Urinary bladder (tissue), 3 donors: ENCODE measurements at regions not wholly inside any gene's neighbourhood (a gene's known extent, or its start where the extent isn't known, plus 50 kb on each side); places are given as distances from the start of the nearest gene placed in this dataset.
"Not testable (repeated sequence)": the region's sequence is repeated elsewhere in the genome, so short reads cannot be mapped to it uniquely, and the experiment has no call there.

Experiments used
- DNase-seq: peaks from one replicate; pipeline ENCODE4 v3.0.0-alpha.2; 2015; ENCODE audit errors: extremely low spot score
- H3K27ac ChIP-seq: one replicate; pipeline ENCODE4 v1.5.1; 2013; ENCODE audit warnings: low read depth, mild to moderate bottlenecking, moderate library complexity
- H3K36me3 ChIP-seq: one replicate; pipeline ENCODE4 v1.6.1; 2013; ENCODE audit warnings: mild to moderate bottlenecking, moderate library complexity; ENCODE audit not compliant: insufficient read depth
- H3K4me1 ChIP-seq: one replicate; pipeline ENCODE4 v1.6.1; 2013; ENCODE audit warnings: mild to moderate bottlenecking, moderate library complexity; ENCODE audit not compliant: insufficient read depth
- H3K4me3 ChIP-seq: one replicate; pipeline ENCODE4 v1.5.1; 2013; ENCODE audit warnings: low read depth, low read length
- WGBS: extraction: QIAGEN DNeasy Blood & Tissue Kit; methylation state at CpG from one replicate; pipeline ENCODE4 v1.1.7; 2013; 5-methylcytosine and 5-hydroxymethylcytosine counted together
- donor health status: healthy with polysubstance abuse.
- donor health status: healthy.

GRCh38 chr1:30660241-30660640 is 63.1 kb downstream of the MATN1 start:
- no peaks in the 10 kb centered on the region for H3K4me1 ChIP-seq
- no peak overlapping the region for H3K27ac ChIP-seq
- WGBS, result 89% methylated on average over 8 of the region's 8 CpGs
- no peak overlapping the region for H3K4me3 ChIP-seq
- DNase-seq, result no peak
- H3K36me3 ChIP-seq, result no peaks in the 10 kb centered on the region

GRCh38 chr1:30659702-30660101 is 63.7 kb downstream of the MATN1 start:
- DNase-seq, result no peak
- 69% methylated on average over 8 of the region's 8 CpGs for WGBS
- H3K4me3 ChIP-seq, result no peak overlapping the region

GRCh38 chr1:30658375-30658774 is 65.0 kb downstream of the MATN1 start:
- DNase-seq, H3K36me3 ChIP-seq, H3K27ac ChIP-seq, H3K4me3 ChIP-seq, H3K4me1 ChIP-seq: not testable (repeated sequence)
- WGBS, result 84% methylated on average over 4 of the region's 4 CpGs

More at GRCh38 chr1:30659702-30660101, 63.7 kb downstream of the MATN1 start:
- H3K36me3 ChIP-seq, result no peaks in the 10 kb centered on the region
- no peak overlapping the region for H3K27ac ChIP-seq
- H3K4me1 ChIP-seq, result no peaks in the 10 kb centered on the region

DNA sequence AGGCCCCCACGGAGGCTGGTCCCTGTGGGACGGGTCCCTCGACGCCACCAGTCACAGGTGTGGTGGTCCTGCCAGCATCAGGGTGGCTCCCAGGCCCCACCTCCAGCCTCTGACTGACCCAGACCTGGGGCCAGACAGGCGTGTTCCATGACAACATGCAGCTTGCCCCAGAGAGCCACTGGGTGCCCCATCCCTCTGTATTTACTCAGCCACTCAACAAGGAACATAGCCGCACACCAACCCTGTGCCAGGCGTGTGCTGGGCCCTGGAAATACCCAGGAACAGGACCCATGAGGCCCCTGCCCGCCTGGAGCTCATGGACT is 65.4 kb downstream of the MATN1 start:
- no peak for DNase-seq
- Histone ChIP-seq H3K4me3 (no peak overlapping the region), H3K4me1 (no peaks in the 10 kb centered on the region), H3K36me3 (no peaks in the 10 kb centered on the region), H3K27ac (no peak overlapping the region)
- 79% methylated on average over 8 of the region's 8 CpGs for WGBS

DNA sequence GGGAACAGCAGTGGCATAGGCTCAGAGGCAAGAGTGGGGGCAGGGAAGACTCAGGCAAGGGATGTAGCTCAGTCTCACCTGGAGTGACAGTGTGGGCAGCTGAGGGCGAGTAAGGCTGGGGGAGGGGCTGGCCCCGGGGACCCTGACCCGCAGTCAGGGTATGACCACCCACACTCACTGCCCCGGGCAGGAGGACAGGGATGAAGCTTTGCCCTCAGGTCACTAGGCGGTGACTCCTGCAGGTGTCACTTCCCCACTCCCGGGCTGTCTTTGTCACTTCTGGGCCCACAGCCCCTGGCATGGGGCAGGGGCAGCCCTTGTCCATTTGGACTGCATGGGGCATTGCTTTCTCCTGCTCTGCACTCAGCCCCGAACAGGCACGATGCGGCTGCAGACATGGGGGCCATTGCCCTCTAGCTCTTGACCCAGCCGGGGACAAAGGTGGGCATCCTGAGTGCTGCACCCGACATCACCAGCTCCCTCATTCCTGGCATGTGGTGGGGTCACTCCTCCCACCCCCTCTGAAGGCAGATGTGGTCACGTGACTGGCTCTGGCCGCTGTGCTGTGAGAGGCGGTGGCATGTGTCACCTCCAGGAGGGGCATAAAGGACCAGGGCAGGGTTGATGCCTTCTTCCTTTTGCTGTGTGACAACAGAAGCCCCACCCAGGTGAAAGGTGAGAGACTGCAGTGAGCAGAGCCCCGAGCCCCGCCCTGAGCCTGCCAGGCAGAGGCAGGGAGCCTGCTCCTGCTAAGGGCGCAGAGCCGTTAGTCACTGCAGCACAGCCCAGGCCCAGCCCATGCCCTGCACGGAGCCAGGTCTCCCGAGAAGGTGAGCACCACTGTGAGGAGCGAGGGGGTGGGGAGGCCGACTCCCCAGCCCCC is 66.0 kb downstream of the MATN1 start:
- no peaks in the 10 kb centered on the region for H3K36me3 ChIP-seq
- 59% methylated on average over 22 of the region's 22 CpGs for whole genome bisulfite sequencing
- H3K27ac ChIP-seq, result no peak overlapping the region
- DNase-seq, result no peak
- H3K4me1 ChIP-seq, result no peaks in the 10 kb centered on the region
- no peak overlapping the region for H3K4me3 ChIP-seq

DNA sequence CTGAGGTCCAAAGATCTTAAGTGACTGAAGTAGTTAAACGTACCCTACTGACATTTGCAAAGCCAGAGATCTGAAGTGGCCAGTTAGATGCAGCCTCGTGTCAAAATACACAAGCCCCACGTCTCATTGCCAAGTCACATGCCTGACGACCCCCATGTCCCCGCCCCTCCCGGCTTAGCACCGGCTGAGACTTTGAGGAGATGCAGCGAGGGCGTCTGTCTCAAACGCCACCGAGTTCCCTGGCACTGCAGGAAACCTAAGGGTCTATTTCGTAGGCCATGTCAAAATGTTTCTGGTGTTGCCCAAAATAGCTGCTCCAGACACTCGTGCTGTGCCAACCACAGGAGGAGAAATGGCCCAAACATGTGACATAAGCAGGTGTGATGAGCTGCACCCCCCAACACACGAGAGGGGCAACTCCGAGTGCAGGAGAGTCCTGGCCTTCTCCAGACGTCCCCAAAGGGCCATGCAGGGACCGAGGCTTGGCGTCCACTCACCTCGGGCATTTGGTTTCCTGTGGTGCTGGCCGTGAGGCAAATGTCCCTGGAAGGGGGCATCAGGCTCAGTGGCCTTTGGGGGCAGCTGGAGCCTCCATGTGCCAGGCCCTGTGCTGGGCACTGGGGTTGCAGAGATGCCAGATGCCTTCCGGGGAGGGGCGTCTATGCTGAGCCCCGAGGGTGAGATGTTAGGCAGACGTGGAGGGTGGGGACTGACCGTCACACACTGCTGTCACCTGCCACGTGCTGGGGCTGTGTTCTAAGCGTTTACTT is 67.0 kb downstream of the MATN1 start:
- H3K4me3 ChIP-seq, result no peak overlapping the region
- 61% methylated on average over 27 of the region's 27 CpGs for WGBS
- no peaks in the 10 kb centered on the region for H3K36me3 ChIP-seq
- H3K4me1 ChIP-seq, result no peaks in the 10 kb centered on the region
- DNase-seq, result no peak
- no peak overlapping the region for H3K27ac ChIP-seq

DNA sequence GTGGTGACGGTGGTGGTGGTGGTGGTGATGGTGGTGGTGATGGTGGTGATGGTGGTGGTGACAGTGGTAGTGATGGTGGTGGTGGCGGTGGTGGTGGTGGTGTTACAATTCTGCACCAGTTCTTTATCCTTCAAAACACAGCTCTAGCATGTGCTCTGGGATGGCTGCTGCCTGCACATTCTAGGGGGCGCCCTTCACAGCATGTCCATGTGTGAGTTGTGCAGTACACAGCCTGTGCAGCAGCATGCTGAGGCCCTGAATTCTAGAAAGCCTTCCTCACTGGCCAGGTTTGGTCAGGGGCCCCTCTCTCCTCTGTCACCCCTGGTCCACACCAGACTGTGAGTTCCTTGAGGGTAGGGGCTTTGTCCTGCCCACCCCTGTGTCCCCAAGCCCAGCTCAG is 67.7 kb downstream of the MATN1 start:
- Histone ChIP-seq H3K27ac (no peak overlapping the region), H3K4me1 (no peaks in the 10 kb centered on the region), H3K36me3 (no peaks in the 10 kb centered on the region), H3K4me3 (no peak overlapping the region)
- 97% methylated on average over 2 of the region's 3 CpGs for WGBS
- DNase-seq, result no peak

GRCh38 chr1:30654188-30654587 is 69.2 kb downstream of the MATN1 start:
- no peak for DNase-seq
- H3K36me3 ChIP-seq, result no peaks in the 10 kb centered on the region
- no peak overlapping the region for H3K27ac ChIP-seq
- H3K4me3 ChIP-seq, result no peak overlapping the region
- no peaks in the 10 kb centered on the region for H3K4me1 ChIP-seq
- 83% methylated on average over 5 of the region's 5 CpGs for WGBS

DNA sequence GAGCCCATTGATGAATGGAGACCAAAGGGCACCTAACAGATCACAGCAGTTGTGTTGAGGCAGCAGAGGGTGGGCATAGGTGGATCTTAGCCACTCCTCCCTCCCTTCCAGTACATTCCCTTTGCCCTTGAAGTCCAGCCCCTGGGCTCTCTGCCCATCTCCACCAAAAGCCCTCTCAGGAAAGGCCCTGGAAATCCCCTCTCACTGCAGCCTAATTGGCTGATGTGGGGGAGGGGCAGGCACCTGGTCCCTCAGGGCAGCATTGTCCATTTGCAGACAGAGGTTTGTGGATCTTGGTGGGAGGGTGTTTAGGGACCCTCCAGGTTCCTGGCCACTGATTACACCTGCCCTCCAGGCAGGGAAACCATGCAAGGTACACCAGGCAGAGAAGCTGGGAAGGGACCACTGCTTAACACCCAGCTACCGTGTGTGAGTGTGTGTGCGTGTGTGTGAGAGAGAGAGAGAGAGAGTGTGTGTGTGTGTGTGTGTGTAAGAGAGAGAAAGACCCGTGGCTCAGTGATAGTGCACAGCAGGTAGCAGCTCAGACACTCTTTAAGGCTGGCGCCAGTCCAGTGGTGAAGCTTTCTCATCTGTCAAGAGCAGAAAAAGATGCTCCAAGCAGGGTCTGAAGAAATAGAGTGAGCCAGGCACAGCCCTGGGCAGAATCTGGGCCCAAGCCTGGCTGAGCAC is 71.1 kb downstream of the MATN1 start:
- no peak for DNase-seq
- Histone ChIP-seq H3K4me1 (no peaks in the 10 kb centered on the region), H3K36me3 (no peaks in the 10 kb centered on the region), H3K27ac (no peak overlapping the region), H3K4me3 (no peak overlapping the region)
- 66% methylated on average over 4 of the region's 4 CpGs for WGBS

DNA sequence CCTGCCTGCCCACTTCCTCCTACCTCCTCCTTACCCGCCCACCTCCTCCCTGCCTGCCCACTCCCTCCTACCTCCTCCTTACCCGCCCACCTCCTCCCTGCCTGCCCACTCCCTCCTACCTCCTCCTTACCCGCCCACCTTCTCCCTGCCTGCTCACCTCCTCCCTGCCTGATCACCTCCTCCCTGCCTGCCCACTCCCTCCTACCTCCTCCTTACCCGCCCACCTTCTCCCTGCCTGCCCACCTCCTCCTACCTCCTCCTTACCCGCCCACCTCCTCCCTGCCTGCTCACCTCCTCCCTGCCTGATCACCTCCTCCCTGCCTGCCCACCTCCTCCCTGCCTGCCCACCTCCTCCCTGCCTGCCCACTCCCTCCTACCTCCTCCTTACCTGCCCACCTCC is 72.0 kb downstream of the MATN1 start:
- H3K36me3 ChIP-seq, DNase-seq, H3K4me1 ChIP-seq, H3K4me3 ChIP-seq, H3K27ac ChIP-seq: not testable (repeated sequence)
- 64% methylated on average over 5 of the region's 5 CpGs for WGBS

DNA sequence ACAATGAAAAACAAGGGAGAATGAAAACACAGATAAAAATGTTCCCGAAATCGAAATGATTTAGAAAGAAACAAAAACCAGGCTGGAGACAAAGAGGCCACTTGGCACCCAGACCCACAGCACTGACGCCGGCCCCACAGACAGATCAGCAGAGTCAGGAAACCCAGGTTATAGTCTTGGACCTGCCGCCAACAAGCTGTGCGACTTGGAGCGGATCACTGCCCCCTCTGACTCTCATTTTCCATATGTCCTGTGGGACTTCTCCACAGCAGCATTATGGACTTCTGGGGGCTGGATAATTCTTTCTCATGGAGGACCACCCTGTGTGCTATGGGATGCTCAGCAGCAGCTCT is 72.4 kb downstream of the MATN1 start:
- no peak overlapping the region for H3K27ac ChIP-seq
- no peak overlapping the region for H3K4me3 ChIP-seq
- no peak for DNase-seq
- H3K4me1 ChIP-seq, result no peaks in the 10 kb centered on the region
- H3K36me3 ChIP-seq, result no peaks in the 10 kb centered on the region
- WGBS, result 41% methylated on average over 7 of the region's 7 CpGs

GRCh38 chr1:30650038-30650967 is 73.1 kb downstream of the MATN1 start:
- H3K4me1 ChIP-seq, result no peaks in the 10 kb centered on the region
- WGBS, result 45% methylated on average over 13 of the region's 13 CpGs
- H3K4me3 ChIP-seq, result no peak overlapping the region
- peak overlapping the region; percentile 47 for H3K27ac ChIP-seq
- no peak for DNase-seq
- no peaks in the 10 kb centered on the region for H3K36me3 ChIP-seq

GRCh38 chr1:30649321-30649991 is 73.9 kb downstream of the MATN1 start:
- peak; percentile 25 for DNase-seq
- H3K4me3 ChIP-seq, result no peak overlapping the region
- no peaks in the 10 kb centered on the region for H3K4me1 ChIP-seq
- peak overlapping the region; percentile 57 for H3K27ac ChIP-seq
- WGBS, result 70% methylated on average over 8 of the region's 8 CpGs
- H3K36me3 ChIP-seq, result no peaks in the 10 kb centered on the region
